ENCODE measurements at regions not wholly inside any gene's neighbourhood (a gene's known extent, or its start where the extent isn't known, plus 50 kb on each side); places are given as distances from the start of the nearest gene placed in this dataset.

GRCh38 chr4:123110147-123110546 lies 187.8 kb upstream of the NUDT6 start:
- DNase-seq, result no peak
- peaks cover 0 to 10% (median 2%) of the 10 kb centered on the region in 7 donors for H3K9me3 Mint-ChIP-seq
- H3K4me3 Mint-ChIP-seq, result no peak overlapping the region
- no peak overlapping the region for H3K27ac Mint-ChIP-seq
- no peaks in the 10 kb centered on the region for H3K27me3 Mint-ChIP-seq
- no peaks in the 10 kb centered on the region for H3K4me1 Mint-ChIP-seq
- no peak for ATAC-seq (ENCODE audit: low read depth in 2 of 2)
- peaks cover 0 to 7% of the 10 kb centered on the region in 2 donors for H3K36me3 Mint-ChIP-seq

- Mint-ChIP-seq H3K4me3 (no peak overlapping the region), H3K4me1 (no peaks in the 10 kb centered on the region), H3K9me3 (peaks cover 0 to 10% (median 2%) of the 10 kb centered on the region in 7 donors), H3K27ac (no peak overlapping the region), H3K27me3 (no peaks in the 10 kb centered on the region), H3K36me3 (peaks cover 0 to 7% of the 10 kb centered on the region in 2 donors)
- no peak for ATAC-seq (ENCODE audit: low read depth in 2 of 2)
- DNase-seq, result no peak
These were observed 188.3 kb upstream of the NUDT6 start for GRCh38 chr4:123110685-123111084.

DNA sequence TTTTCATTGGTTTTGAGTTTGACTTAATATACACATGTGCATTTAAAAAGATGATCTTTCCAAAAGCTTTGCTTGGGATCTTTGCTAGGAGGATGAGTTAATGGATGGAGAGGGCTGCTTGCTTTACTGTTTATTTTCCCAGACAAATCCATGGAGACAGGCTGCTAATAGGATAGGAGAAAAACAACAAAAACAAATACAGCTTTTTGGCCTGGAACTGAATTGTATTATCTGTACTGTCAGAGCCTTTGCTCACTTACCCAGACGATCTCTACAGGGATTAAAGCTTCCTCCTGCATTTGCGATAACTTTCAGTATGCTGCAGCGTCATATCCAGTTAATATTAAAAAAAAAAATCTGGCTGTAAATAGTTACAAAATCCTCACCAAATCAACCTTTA lies 190.8 kb upstream of the NUDT6 start:
- no peaks in the 10 kb centered on the region for H3K4me1 Mint-ChIP-seq
- peaks cover 0 to 7% of the 10 kb centered on the region in 2 donors for H3K36me3 Mint-ChIP-seq
- H3K27me3 Mint-ChIP-seq, result no peaks in the 10 kb centered on the region
- no peak overlapping the region for H3K4me3 Mint-ChIP-seq
- DNase-seq, result no peak
- ATAC-seq (ENCODE audit: low read depth in 2 of 2), result no peak
- H3K9me3 Mint-ChIP-seq, result peaks cover 0 to 10% (median 2%) of the 10 kb centered on the region in 7 donors
- H3K27ac Mint-ChIP-seq, result no peak overlapping the region

- ATAC-seq (ENCODE audit: low read depth in 2 of 2) (no peak), DNase-seq (no peak)
- no peak overlapping the region for H3K27ac Mint-ChIP-seq
- H3K27me3 Mint-ChIP-seq, result no peaks in the 10 kb centered on the region
- H3K9me3 Mint-ChIP-seq, result peaks cover 0 to 10% (median 2%) of the 10 kb centered on the region in 7 donors
- no peaks in the 10 kb centered on the region for H3K4me1 Mint-ChIP-seq
- H3K36me3 Mint-ChIP-seq, result peaks cover 0 to 7% of the 10 kb centered on the region in 2 donors
- H3K4me3 Mint-ChIP-seq, result no peak overlapping the region
These were observed 191.9 kb upstream of the NUDT6 start for GRCh38 chr4:123114084-123114914.

DNA sequence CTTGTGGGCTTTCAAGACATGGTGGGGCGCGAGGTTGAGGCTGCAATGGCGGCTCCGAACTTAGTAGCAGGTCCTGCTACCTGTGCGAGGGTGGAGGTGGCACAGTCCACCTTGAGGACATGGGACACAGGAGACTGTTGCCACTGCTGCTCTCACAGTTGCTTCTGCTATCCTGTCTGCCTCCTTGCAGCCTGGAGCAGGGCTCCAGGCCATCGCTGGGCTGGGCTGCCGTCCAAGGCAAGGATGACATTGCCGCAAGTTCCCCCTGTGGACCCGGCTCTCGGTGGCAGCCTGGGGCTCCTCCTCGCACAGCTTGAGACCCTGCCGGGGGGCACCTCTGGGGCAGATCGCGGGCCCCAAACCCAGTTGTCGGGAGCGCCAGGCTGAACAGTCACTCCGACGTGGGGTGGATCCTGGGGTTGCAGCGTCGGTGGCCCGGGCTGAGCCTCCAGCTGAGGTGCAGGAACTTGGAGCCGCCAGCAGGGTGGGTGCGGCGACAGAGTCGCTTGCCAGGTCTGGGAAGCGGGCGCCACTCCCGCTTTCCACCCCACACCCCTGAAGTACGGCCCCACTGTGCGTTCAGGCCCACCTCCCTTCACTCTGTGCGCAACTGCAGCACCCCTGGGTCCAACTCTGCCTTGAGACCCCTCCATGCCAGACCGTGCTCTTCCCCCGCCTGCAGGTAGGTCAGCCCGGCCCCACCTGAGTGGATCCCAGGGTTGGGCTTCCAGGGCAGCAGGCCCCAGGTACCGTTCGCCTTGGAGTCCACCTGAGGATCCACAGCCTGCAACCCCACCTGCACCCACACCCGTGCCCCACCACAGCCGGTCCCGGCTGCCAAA lies 192.7 kb upstream of the NUDT6 start:
- Mint-ChIP-seq H3K4me1 (no peaks in the 10 kb centered on the region), H3K27me3 (no peaks in the 10 kb centered on the region), H3K27ac (no peak overlapping the region), H3K4me3 (no peak overlapping the region), H3K9me3 (peaks cover 0 to 10% (median 2%) of the 10 kb centered on the region in 7 donors), H3K36me3 (peaks cover 0 to 7% of the 10 kb centered on the region in 2 donors)
- no peak for DNase-seq
- ATAC-seq (ENCODE audit: low read depth in 2 of 2), result no peak

- Mint-ChIP-seq H3K9me3 (peaks cover 0 to 10% (median 2%) of the 10 kb centered on the region in 7 donors), H3K27me3 (no peaks in the 10 kb centered on the region), H3K27ac (no peak overlapping the region), H3K36me3 (peaks cover 0 to 7% of the 10 kb centered on the region in 2 donors), H3K4me1 (no peaks in the 10 kb centered on the region), H3K4me3 (no peak overlapping the region)
- no peak for ATAC-seq (ENCODE audit: low read depth in 2 of 2)
- no peak for DNase-seq
These were observed 194.0 kb upstream of the NUDT6 start for GRCh38 chr4:123116412-123116811.

- DNase-seq (no peak), ATAC-seq (ENCODE audit: low read depth in 2 of 2) (no peak)
- H3K27me3 Mint-ChIP-seq, result no peaks in the 10 kb centered on the region
- H3K36me3 Mint-ChIP-seq, result no peaks in the 10 kb centered on the region
- H3K9me3 Mint-ChIP-seq, result no peaks in the 10 kb centered on the region
- no peaks in the 10 kb centered on the region for H3K4me1 Mint-ChIP-seq
- H3K4me3 Mint-ChIP-seq, result no peak overlapping the region
- H3K27ac Mint-ChIP-seq, result no peak overlapping the region
These were observed 198.1 kb upstream of the NUDT6 start for GRCh38 chr4:123120473-123120872.

DNA sequence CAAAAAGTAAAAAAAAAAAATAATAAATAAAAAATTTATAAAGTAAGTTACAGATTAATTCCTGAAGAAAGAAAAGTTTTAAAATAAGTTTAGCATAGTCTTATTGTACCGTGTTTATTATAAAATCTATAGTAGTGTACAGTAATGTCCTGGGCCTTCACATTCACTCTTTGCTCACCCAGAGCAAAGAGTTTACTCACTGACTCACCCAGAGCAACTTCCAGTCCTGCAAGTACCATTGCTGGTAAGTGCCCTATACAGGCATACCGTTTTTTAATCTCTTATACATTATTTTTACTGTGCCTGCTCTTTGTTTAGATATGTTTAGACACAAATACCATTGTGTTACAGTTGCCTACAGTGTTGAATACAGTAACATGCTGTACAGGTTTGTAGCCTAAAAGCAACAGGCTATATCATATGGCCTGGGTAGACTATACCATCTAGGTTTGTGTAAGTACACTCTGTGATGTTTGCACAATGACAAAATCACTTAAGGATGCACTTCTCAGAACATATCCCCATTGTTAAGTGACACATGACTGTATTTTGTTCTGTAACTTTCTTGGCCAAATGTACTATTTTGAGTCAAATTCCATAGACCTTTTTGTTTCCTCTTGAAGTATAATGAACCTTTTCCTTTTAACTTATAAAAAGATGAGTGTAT lies 199.0 kb upstream of the NUDT6 start:
- Mint-ChIP-seq H3K4me3 (no peak overlapping the region), H3K9me3 (no peaks in the 10 kb centered on the region), H3K27me3 (no peaks in the 10 kb centered on the region), H3K27ac (no peak overlapping the region), H3K4me1 (no peaks in the 10 kb centered on the region), H3K36me3 (peaks cover 3 to 6% of the 10 kb centered on the region in 2 donors)
- no peak for ATAC-seq (ENCODE audit: low read depth in 2 of 2)
- no peak for DNase-seq

DNA sequence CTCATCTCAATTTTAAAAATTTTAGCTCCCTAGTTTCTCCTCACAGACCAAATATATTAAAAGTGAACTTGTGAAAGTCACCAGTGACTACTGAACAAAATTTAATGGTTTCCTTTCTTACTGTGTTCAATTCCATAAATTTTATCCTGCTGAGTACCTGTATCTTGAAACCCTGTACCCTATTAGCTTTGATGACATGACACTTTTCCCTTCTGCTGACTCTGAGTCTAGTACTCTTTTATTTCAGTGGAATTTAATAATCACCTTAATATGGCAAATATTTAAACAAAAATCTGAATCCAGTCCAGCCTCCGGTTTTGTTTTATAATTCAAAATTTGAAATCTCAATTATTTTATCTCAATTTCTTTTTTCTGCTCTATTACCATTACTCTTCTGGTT lies 203.1 kb upstream of the NUDT6 start:
- no peaks in the 10 kb centered on the region for H3K27me3 Mint-ChIP-seq

GRCh38 chr4:123127218-123127617 lies 204.8 kb upstream of the NUDT6 start:
- H3K36me3 Mint-ChIP-seq, result peaks cover 6% of the 10 kb centered on the region in 2 donors
- no peak overlapping the region for H3K27ac Mint-ChIP-seq
- H3K4me3 Mint-ChIP-seq, result no peak overlapping the region
- H3K9me3 Mint-ChIP-seq, result no peaks in the 10 kb centered on the region
- H3K27me3 Mint-ChIP-seq, result no peaks in the 10 kb centered on the region
- DNase-seq, result peak; percentile 2
- ATAC-seq (ENCODE audit: low read depth in 2 of 2), result no peak
- H3K4me1 Mint-ChIP-seq, result no peaks in the 10 kb centered on the region

More for the DNA sequence above, 203.1 kb upstream of the NUDT6 start:
- peaks cover 3 to 6% of the 10 kb centered on the region in 2 donors for H3K36me3 Mint-ChIP-seq
- no peaks in the 10 kb centered on the region for H3K4me1 Mint-ChIP-seq
- no peaks in the 10 kb centered on the region for H3K9me3 Mint-ChIP-seq
- no peak for DNase-seq
- H3K4me3 Mint-ChIP-seq, result no peak overlapping the region
- H3K27ac Mint-ChIP-seq, result no peak overlapping the region
- no peak for ATAC-seq (ENCODE audit: low read depth in 2 of 2)

GRCh38 chr4:123127875-123128274 lies 205.5 kb upstream of the NUDT6 start:
- Mint-ChIP-seq H3K4me3 (no peak overlapping the region), H3K36me3 (peaks cover 6 to 8% of the 10 kb centered on the region in 2 donors), H3K9me3 (no peaks in the 10 kb centered on the region), H3K4me1 (no peaks in the 10 kb centered on the region), H3K27me3 (no peaks in the 10 kb centered on the region), H3K27ac (no peak overlapping the region)
- no peak for ATAC-seq (ENCODE audit: low read depth in 2 of 2)
- DNase-seq, result no peak

GRCh38 chr4:123133397-123134050 lies 211.1 kb upstream of the NUDT6 start:
- Mint-ChIP-seq H3K27me3 (no peaks in the 10 kb centered on the region), H3K27ac (no peak overlapping the region)
- no peak for ATAC-seq (ENCODE audit: low read depth in 2 of 2)

GRCh38 chr4:123144616-123145015 lies 222.2 kb upstream of the NUDT6 start:
- no peak for ATAC-seq (ENCODE audit: low read depth in 2 of 2)
- Mint-ChIP-seq H3K4me3 (no peak overlapping the region), H3K27me3 (no peaks in the 10 kb centered on the region), H3K36me3 (peaks cover 4 to 9% of the 10 kb centered on the region in 2 donors), H3K4me1 (no peaks in the 10 kb centered on the region), H3K27ac (no peak overlapping the region), H3K9me3 (no peaks in the 10 kb centered on the region)
- DNase-seq, result no peak

More at GRCh38 chr4:123133397-123134050, 211.1 kb upstream of the NUDT6 start:
- DNase-seq, result no peak
- H3K4me1 Mint-ChIP-seq, result no peaks in the 10 kb centered on the region
- H3K9me3 Mint-ChIP-seq, result no peaks in the 10 kb centered on the region
- H3K4me3 Mint-ChIP-seq, result no peak overlapping the region
- peaks cover 0 to 5% of the 10 kb centered on the region in 2 donors for H3K36me3 Mint-ChIP-seq

Measured in naive B cell (primary cell).